ENCODE measurements at regions not wholly inside any gene's neighbourhood (a gene's known extent, or its start where the extent isn't known, plus 50 kb on each side); places are given as distances from the start of the nearest gene placed in this dataset.

GRCh38 chr2:235132651-235133050, 180.8 kb downstream of the SH3BP4 start:
- TF ChIP-seq POLR2A (IDR thresholded peaks at IDR 0.05; ENCODE audit: low read depth) (no peak), POLR2AphosphoS5 (IDR thresholded peaks at IDR 0.05) (no peak), EP300 (IDR thresholded peaks at IDR 0.05) (no peak)
- TF ChIP-seq, protein P1, sequence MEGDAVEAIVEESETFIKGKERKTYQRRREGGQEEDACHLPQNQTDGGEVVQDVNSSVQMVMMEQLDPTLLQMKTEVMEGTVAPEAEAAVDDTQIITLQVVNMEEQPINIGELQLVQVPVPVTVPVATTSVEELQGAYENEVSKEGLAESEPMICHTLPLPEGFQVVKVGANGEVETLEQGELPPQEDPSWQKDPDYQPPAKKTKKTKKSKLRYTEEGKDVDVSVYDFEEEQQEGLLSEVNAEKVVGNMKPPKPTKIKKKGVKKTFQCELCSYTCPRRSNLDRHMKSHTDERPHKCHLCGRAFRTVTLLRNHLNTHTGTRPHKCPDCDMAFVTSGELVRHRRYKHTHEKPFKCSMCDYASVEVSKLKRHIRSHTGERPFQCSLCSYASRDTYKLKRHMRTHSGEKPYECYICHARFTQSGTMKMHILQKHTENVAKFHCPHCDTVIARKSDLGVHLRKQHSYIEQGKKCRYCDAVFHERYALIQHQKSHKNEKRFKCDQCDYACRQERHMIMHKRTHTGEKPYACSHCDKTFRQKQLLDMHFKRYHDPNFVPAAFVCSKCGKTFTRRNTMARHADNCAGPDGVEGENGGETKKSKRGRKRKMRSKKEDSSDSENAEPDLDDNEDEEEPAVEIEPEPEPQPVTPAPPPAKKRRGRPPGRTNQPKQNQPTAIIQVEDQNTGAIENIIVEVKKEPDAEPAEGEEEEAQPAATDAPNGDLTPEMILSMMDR (IDR thresholded peaks at IDR 0.05) = no peak
